Endothelial cell of umbilical vein (primary cell): ENCODE measurements at regions not wholly inside any gene's neighbourhood (a gene's known extent, or its start where the extent isn't known, plus 50 kb on each side); places are given as distances from the start of the nearest gene placed in this dataset.

Source experiments
- EZH2 ChIP-seq: IDR thresholded peaks from 2 replicates; pipeline ENCODE4 v1.6.1; 2012; ENCODE audit warnings: borderline replicate concordance, low read depth, mild to moderate bottlenecking, moderate library complexity, low read length, inconsistent platforms; ENCODE audit not compliant: severe bottlenecking
- POLR2A ChIP-seq: IDR thresholded peaks from 2 replicates; pipeline ENCODE4 v1.6.1; 2012; ENCODE audit warnings: low read depth, mild to moderate bottlenecking, control low read depth, low read length

GRCh38 chr2:226679389-226680065 is 120.1 kb downstream of the IRS1 start:
- TF ChIP-seq EZH2 (no peak), POLR2A (no peak)
